ENCODE measurements at regions not wholly inside any gene's neighbourhood (a gene's known extent, or its start where the extent isn't known, plus 50 kb on each side); places are given as distances from the start of the nearest gene placed in this dataset.
A peak's percentile ranks its signal among the peaks of the same experiment; 100 is the strongest.

GRCh38 chr4:155005395-155006090 is 202.9 kb upstream of the NPY2R start:
- Histone ChIP-seq H3K36me3 (no peaks in the 10 kb centered on the region), H3F3A (ENCODE audit: low read depth) (no peaks in the 10 kb centered on the region), H3K27me3 (no peaks in the 10 kb centered on the region), H2AFZ (replicated peaks) (peak overlapping the region; percentile 3), H3K27ac (no peak overlapping the region), H3K79me2 (ENCODE audit: low read depth) (no peaks in the 10 kb centered on the region), H3K4me1 (no peaks in the 10 kb centered on the region), H3K9me3 (ENCODE audit: low read depth) (no peaks in the 10 kb centered on the region), H3K4me3 (no peak overlapping the region), H4K20me1 (ENCODE audit: low read depth) (no peaks in the 10 kb centered on the region), H3K9ac (no peak overlapping the region), H3K4me2 (no peak overlapping the region)
- TF ChIP-seq EZH2 (IDR thresholded peaks at IDR 0.05) (no peak), CTCF (IDR thresholded peaks at IDR 0.05) (no peak), EZH2phosphoT487 (IDR thresholded peaks at IDR 0.05) (no peak)
- Mint-ChIP-seq H3K27me3 (ENCODE audit: insufficient read depth, low read depth) (peaks cover 4% of the 10 kb centered on the region), H3K9me3 (peaks cover 3% of the 10 kb centered on the region), H3K4me1 (peaks cover 18% of the 10 kb centered on the region), H3K36me3 (no peaks in the 10 kb centered on the region), H3K27ac (no peak overlapping the region), H3K4me3 (no peak overlapping the region)
- no peak for DNase-seq (ENCODE audit: low spot score)

- no peak overlapping the region for H3K9ac ChIP-seq
These were observed 200.7 kb upstream of the NPY2R start for GRCh38 chr4:155007660-155008176.

GRCh38 chr4:155008389-155008788 is 200.0 kb upstream of the NPY2R start:
- H4K20me1 ChIP-seq (ENCODE audit: low read depth) = no peaks in the 10 kb centered on the region
- no peak overlapping the region for H3K4me3 ChIP-seq
- no peak overlapping the region for H2AFZ ChIP-seq (replicated peaks)
- no peaks in the 10 kb centered on the region for H3K79me2 ChIP-seq (ENCODE audit: low read depth)
- no peaks in the 10 kb centered on the region for H3F3A ChIP-seq (ENCODE audit: low read depth)
- no peaks in the 10 kb centered on the region for H3K36me3 ChIP-seq
- no peak overlapping the region for H3K27ac Mint-ChIP-seq
- peaks cover 4% of the 10 kb centered on the region for H3K27me3 Mint-ChIP-seq (ENCODE audit: insufficient read depth, low read depth)
- no peaks in the 10 kb centered on the region for H3K27me3 ChIP-seq
- no peak overlapping the region for H3K4me2 ChIP-seq
- no peak overlapping the region for H3K9ac ChIP-seq
- DNase-seq (ENCODE audit: low spot score) = no peak
- H3K4me3 Mint-ChIP-seq = no peak overlapping the region
- TF ChIP-seq CTCF (IDR thresholded peaks at IDR 0.05) (no peak), EZH2 (IDR thresholded peaks at IDR 0.05) (no peak), EZH2phosphoT487 (IDR thresholded peaks at IDR 0.05) (no peak)
- no peaks in the 10 kb centered on the region for H3K4me1 ChIP-seq
- peaks cover 3% of the 10 kb centered on the region for H3K9me3 Mint-ChIP-seq
- H3K36me3 Mint-ChIP-seq = no peaks in the 10 kb centered on the region
- H3K27ac ChIP-seq = no peak overlapping the region
- no peaks in the 10 kb centered on the region for H3K9me3 ChIP-seq (ENCODE audit: low read depth)
- H3K4me1 Mint-ChIP-seq = peaks cover 18% of the 10 kb centered on the region

More at GRCh38 chr4:155007660-155008176, 200.7 kb upstream of the NPY2R start:
- Histone ChIP-seq H3K4me3 (no peak overlapping the region), H3K27me3 (no peaks in the 10 kb centered on the region), H3K4me1 (no peaks in the 10 kb centered on the region), H4K20me1 (ENCODE audit: low read depth) (no peaks in the 10 kb centered on the region), H3K79me2 (ENCODE audit: low read depth) (no peaks in the 10 kb centered on the region), H3K9me3 (ENCODE audit: low read depth) (no peaks in the 10 kb centered on the region), H2AFZ (replicated peaks) (no peak overlapping the region), H3K36me3 (no peaks in the 10 kb centered on the region), H3K4me2 (no peak overlapping the region), H3K27ac (no peak overlapping the region), H3F3A (ENCODE audit: low read depth) (no peaks in the 10 kb centered on the region)
- Mint-ChIP-seq H3K36me3 (no peaks in the 10 kb centered on the region), H3K4me1 (peaks cover 18% of the 10 kb centered on the region), H3K4me3 (no peak overlapping the region), H3K27ac (peak overlapping the region; percentile 42), H3K27me3 (ENCODE audit: insufficient read depth, low read depth) (peaks cover 4% of the 10 kb centered on the region), H3K9me3 (peaks cover 3% of the 10 kb centered on the region)
- no peak for DNase-seq (ENCODE audit: low spot score)
- TF ChIP-seq EZH2 (IDR thresholded peaks at IDR 0.05) = no peak
- TF ChIP-seq CTCF (IDR thresholded peaks at IDR 0.05) = no peak
- TF ChIP-seq EZH2phosphoT487 (IDR thresholded peaks at IDR 0.05) = no peak
